GM18502 (cell line): ENCODE measurements at regions not wholly inside any gene's neighbourhood (a gene's known extent, or its start where the extent isn't known, plus 50 kb on each side); places are given as distances from the start of the nearest gene placed in this dataset.
A peak's percentile ranks its signal among the peaks of the same experiment; 100 is the strongest.
"Not testable (repeated sequence)": the region's sequence is repeated elsewhere in the genome, so short reads cannot be mapped to it uniquely, and the experiment has no call there.

Source experiments
- ATAC-seq: cut with Tn5 transposase; IDR thresholded peaks from one replicate; pipeline ENCODE4 v1.9.1; 2021; ENCODE audit warnings: mild to moderate bottlenecking; ENCODE audit not compliant: unreplicated experiment, poor library complexity

GRCh38 chr15:22238959-22239805 is 158.9 kb downstream of the OR4M2 start:
- ATAC-seq, result not testable (repeated sequence)

- no peak for ATAC-seq
These were observed 159.5 kb downstream of the OR4M2 start for GRCh38 chr15:22239806-22240180.

- no peak for ATAC-seq
These were observed 160.1 kb downstream of the OR4M2 start for GRCh38 chr15:22240403-22240802.

GRCh38 chr15:22240986-22241385 is 160.7 kb downstream of the OR4M2 start:
- no peak for ATAC-seq

- ATAC-seq, result no peak
These were observed 161.1 kb downstream of the OR4M2 start for GRCh38 chr15:22241451-22241850.

GRCh38 chr15:22242311-22242710 is 162.0 kb downstream of the OR4M2 start:
- ATAC-seq, result not testable (repeated sequence)

GRCh38 chr15:22243440-22244130 is 163.3 kb downstream of the OR4M2 start:
- ATAC-seq, result no peak

GRCh38 chr15:22249511-22249910 is 169.2 kb downstream of the OR4M2 start:
- ATAC-seq, result not testable (repeated sequence)

GRCh38 chr15:22250501-22251290 is 170.4 kb downstream of the OR4M2 start:
- not testable (repeated sequence) for ATAC-seq

- ATAC-seq, result no peak
These were observed 171.1 kb downstream of the OR4M2 start for GRCh38 chr15:22251422-22251821.

- ATAC-seq, result not testable (repeated sequence)
These were observed 171.7 kb downstream of the OR4M2 start for GRCh38 chr15:22252047-22252446.

- ATAC-seq, result not testable (repeated sequence)
These were observed 172.2 kb downstream of the OR4M2 start for GRCh38 chr15:22252521-22252920.

GRCh38 chr15:22253002-22253675 is 172.8 kb downstream of the OR4M2 start:
- not testable (repeated sequence) for ATAC-seq

- peak; percentile 86 for ATAC-seq
These were observed 173.5 kb downstream of the OR4M2 start for GRCh38 chr15:22253676-22254408.

GRCh38 chr15:22254409-22255045 is 174.2 kb downstream of the OR4M2 start:
- peak; percentile 32 for ATAC-seq

GRCh38 chr15:22255606-22256005 is 175.3 kb downstream of the OR4M2 start:
- not testable (repeated sequence) for ATAC-seq

GRCh38 chr15:22256389-22257046 is 176.2 kb downstream of the OR4M2 start:
- not testable (repeated sequence) for ATAC-seq
